ENCODE measurements at regions not wholly inside any gene's neighbourhood (a gene's known extent, or its start where the extent isn't known, plus 50 kb on each side); places are given as distances from the start of the nearest gene placed in this dataset.
"Not testable (repeated sequence)": the region's sequence is repeated elsewhere in the genome, so short reads cannot be mapped to it uniquely, and the experiment has no call there.

DNA sequence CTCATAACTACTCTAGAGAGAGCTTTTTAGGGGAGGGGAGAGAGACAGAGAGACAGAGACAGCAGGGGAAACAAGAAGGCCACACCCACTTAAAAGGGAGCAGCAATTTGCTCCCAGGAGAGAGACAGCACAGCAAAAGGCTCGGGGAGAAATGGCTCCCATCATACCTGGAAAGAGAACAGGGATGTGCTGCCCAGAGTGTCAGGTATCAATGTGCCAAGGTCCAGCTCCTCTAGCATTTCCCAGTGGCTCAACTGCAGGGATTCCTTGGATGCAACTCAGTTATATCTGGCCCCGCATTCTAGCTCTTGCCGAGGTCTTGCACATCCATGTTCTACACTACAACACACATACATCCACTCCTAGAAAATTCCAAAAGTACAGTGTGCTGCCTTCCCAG, 304.0 kb upstream of the CDYL start:
- no peaks in the 10 kb centered on the region for H3K27me3 ChIP-seq
- H3K4me1 ChIP-seq = peaks cover 0 to 14% (median 0%) of the 10 kb centered on the region in 9 donors
- TF ChIP-seq, protein P1, sequence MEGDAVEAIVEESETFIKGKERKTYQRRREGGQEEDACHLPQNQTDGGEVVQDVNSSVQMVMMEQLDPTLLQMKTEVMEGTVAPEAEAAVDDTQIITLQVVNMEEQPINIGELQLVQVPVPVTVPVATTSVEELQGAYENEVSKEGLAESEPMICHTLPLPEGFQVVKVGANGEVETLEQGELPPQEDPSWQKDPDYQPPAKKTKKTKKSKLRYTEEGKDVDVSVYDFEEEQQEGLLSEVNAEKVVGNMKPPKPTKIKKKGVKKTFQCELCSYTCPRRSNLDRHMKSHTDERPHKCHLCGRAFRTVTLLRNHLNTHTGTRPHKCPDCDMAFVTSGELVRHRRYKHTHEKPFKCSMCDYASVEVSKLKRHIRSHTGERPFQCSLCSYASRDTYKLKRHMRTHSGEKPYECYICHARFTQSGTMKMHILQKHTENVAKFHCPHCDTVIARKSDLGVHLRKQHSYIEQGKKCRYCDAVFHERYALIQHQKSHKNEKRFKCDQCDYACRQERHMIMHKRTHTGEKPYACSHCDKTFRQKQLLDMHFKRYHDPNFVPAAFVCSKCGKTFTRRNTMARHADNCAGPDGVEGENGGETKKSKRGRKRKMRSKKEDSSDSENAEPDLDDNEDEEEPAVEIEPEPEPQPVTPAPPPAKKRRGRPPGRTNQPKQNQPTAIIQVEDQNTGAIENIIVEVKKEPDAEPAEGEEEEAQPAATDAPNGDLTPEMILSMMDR (IDR thresholded peaks at IDR 0.05) = no peak
- H3K4me3 ChIP-seq = no peak overlapping the region
- ATAC-seq (no peak), DNase-seq (no peak)
- peaks cover 0 to 32% (median 9%) of the 10 kb centered on the region in 11 donors for H3K9me3 ChIP-seq
- WGBS, 2 donors = 86 to 99% methylated on average over 3 of the region's 3 CpGs
- no peaks in the 10 kb centered on the region for H3K36me3 ChIP-seq
- intact Hi-C loops (cut with DNase I) = no loop called here
- H3K27ac ChIP-seq = no peak overlapping the region

DNA sequence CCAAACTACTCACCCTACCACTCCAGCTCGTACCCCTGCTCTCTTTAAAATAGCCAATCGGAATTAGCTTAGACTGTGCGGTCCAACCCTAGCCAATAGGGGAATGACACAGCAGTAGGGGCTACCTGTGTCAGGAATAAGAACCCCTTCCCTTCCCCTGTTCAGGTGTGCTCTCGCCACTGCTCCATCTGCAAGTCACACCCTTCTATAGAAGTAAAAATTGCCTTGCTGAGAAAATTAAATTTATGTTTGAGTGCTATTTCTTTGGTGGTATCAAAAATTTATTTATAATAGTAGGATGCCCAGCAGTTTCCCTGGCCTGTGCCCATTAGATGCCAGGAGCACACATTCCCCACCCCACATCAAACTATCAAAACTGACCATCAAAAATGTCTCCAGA, 304.7 kb upstream of the CDYL start:
- peaks cover 0 to 14% (median 0%) of the 10 kb centered on the region in 9 donors for H3K4me1 ChIP-seq
- WGBS, 2 donors = 94 to 97% methylated on average over 4 of the region's 4 CpGs
- intact Hi-C loops (cut with DNase I); H3K27ac ChIP-seq; H3K27me3 ChIP-seq; DNase-seq; H3K36me3 ChIP-seq; H3K4me3 ChIP-seq; ATAC-seq: not testable (repeated sequence)
- peaks cover 0 to 32% (median 9%) of the 10 kb centered on the region in 11 donors for H3K9me3 ChIP-seq

DNA sequence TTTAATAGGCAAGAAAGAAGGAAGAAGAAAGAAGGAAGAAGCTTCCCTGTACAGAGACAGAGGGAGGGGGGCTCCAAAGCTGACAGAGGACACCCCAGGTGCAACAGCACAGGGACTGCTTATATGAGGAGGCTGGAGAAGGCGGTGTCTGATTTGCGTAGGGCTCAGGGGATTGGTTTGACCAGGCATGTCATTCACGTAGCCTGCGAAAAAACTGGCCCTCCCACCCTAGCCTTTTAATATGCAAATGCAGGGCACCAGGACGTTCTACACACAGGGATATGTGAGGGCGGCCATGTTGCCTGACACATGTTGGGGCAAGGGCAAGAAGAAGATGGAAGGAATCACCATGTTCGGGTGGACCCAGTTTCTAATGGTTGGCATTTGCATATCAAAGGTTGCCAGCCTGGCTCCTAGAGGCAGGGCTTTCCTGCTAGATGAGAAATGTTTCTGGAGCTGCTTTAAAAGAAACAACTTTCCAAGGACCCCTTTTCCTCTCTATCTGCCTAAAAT, 305.4 kb upstream of the CDYL start:
- DNase-seq (no peak), ATAC-seq (no peak)
- Histone ChIP-seq H3K4me1 (peaks cover 0 to 14% (median 0%) of the 10 kb centered on the region in 9 donors), H3K27ac (no peak overlapping the region), H3K36me3 (no peaks in the 10 kb centered on the region), H3K9me3 (peaks cover 0 to 32% (median 9%) of the 10 kb centered on the region in 11 donors), H3K4me3 (no peak overlapping the region), H3K27me3 (no peaks in the 10 kb centered on the region)
- TF ChIP-seq, protein P1 (IDR thresholded peaks at IDR 0.05) = no peak
- intact Hi-C loops (cut with DNase I) = no loop called here
- WGBS, 2 donors = 91 to 93% methylated on average over 7 of the region's 7 CpGs

DNA sequence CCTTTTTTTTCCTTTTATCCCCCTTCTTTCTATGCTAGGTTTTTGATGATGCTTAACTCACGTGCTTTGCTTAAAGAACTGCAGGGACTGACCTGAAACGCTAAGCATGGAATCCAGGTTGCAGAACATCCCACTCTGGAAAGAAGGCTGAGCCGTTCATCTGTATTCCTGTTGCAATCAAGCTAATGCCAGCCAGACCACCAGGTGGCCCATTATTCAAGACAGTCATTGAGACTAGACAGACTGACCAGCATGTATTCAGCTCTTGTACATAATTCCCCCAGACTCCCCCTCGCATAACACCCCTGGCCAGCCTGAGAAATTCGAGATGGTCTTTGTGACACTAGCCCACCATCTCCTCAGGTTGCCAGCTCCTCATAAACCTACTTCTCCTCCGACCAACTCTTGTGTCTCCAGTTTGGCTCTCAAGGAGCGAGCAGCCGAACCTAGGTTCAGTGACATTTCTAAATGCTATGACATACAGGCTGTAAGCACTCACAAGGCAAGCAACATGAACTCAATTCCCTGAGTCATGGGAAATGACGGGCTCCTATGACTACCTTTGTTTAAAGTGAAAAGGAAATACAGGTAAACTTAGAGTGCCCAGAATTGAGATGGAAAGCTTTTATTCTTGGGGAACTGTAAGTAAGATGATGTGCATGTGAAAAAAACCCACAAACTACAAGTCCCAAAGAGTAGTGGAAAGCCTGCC, 309.3 kb upstream of the CDYL start:
- H3K36me3 ChIP-seq = no peaks in the 10 kb centered on the region
- TF ChIP-seq, protein P1 (IDR thresholded peaks at IDR 0.05) = no peak
- ATAC-seq (no peak), DNase-seq (no peak)
- peaks cover 0 to 21% (median 8%) of the 10 kb centered on the region in 11 donors for H3K9me3 ChIP-seq
- no peak overlapping the region for H3K27ac ChIP-seq
- H3K4me1 ChIP-seq = no peaks in the 10 kb centered on the region
- 80 to 85% methylated on average over 9 of the region's 9 CpGs for WGBS, 2 donors
- intact Hi-C loops (cut with DNase I) = loop anchor here in 2 of 10 donors (10.0 kb wide), 3 partner anchors 112 to 468 kb away; no protein-coding TSS in a partner anchor
- no peak overlapping the region for H3K4me3 ChIP-seq
- H3K27me3 ChIP-seq = no peaks in the 10 kb centered on the region

DNA sequence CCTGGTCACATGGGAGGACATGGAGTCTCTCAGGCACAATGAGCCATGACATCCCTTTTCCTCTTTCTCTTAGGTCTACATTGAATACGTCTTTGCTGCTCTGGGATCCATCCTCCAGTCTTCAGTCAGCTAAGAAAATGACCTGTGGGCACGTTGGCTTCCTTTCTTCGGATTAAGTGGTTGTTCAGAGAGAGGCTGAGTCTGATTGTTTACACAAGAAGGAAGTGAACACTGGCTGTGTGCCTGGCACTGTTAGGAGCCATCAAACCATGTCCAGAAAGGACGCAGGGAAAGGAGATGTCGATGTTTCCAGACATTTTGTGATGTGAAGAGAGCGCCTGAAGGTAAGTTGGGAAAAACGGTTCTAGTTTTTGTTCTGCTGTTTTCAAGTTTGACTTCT, 309.9 kb upstream of the CDYL start:
- intact Hi-C loops (cut with DNase I) = loop anchor here in 2 of 10 donors (10.0 kb wide), 3 partner anchors 111 to 469 kb away; no protein-coding TSS in a partner anchor
- no peak for DNase-seq

More for the DNA sequence above, 309.9 kb upstream of the CDYL start:
- 52 to 70% methylated on average over 7 of the region's 7 CpGs for WGBS, 2 donors
- Histone ChIP-seq H3K27me3 (no peaks in the 10 kb centered on the region), H3K4me3 (no peak overlapping the region), H3K36me3 (no peaks in the 10 kb centered on the region), H3K9me3 (peaks cover 0 to 14% (median 1%) of the 10 kb centered on the region in 11 donors), H3K27ac (no peak overlapping the region), H3K4me1 (no peaks in the 10 kb centered on the region)
- TF ChIP-seq, protein P1 (IDR thresholded peaks at IDR 0.05) = no peak
- ATAC-seq = no peak

Data from heart right ventricle (tissue), 16 donors.